Stimulated activated effector memory CD8-positive, alpha-beta T cell treated with anti-CD3 and anti-CD28 coated beads, Interleukin-12 subunit alpha, Interleukin-12 subunit beta, amount 100 ng/mL, for 72 hours (primary cell): ENCODE measurements at regions not wholly inside any gene's neighbourhood (a gene's known extent, or its start where the extent isn't known, plus 50 kb on each side); places are given as distances from the start of the nearest gene placed in this dataset.
"Not testable (repeated sequence)": the region's sequence is repeated elsewhere in the genome, so short reads cannot be mapped to it uniquely, and the experiment has no call there.

Source experiments
- ATAC-seq: fragments of 150-1000 bp; cut with Tn5 transposase; 2 replicates; pipeline ENCODE4 v1.10.0; 2021
- DNase-seq, 2 donors: peaks; one replicate each; pipeline ENCODE4 v3.0.0; 2021 to 2022; ENCODE audit warnings: low spot score in 2 of 2
- H3K27ac Mint-ChIP-seq: one replicate; pipeline ENCODE4 v1.8.0; 2022; ENCODE audit warnings: mild to moderate bottlenecking, mixed read lengths
- H3K36me3 Mint-ChIP-seq: one replicate; pipeline ENCODE4 v1.8.0; 2022; ENCODE audit warnings: mild to moderate bottlenecking, mixed read lengths
- H3K4me1 Mint-ChIP-seq: one replicate; pipeline ENCODE4 v1.8.0; 2022; ENCODE audit warnings: mixed read lengths
- H3K4me3 Mint-ChIP-seq: one replicate; pipeline ENCODE4 v1.8.0; 2022; ENCODE audit warnings: mild to moderate bottlenecking, mixed read lengths
- H3K9me3 Mint-ChIP-seq: one replicate; pipeline ENCODE4 v1.8.0; 2022; ENCODE audit warnings: mixed read lengths

- Mint-ChIP-seq H3K4me3 (no peak overlapping the region), H3K27ac (no peak overlapping the region), H3K4me1 (no peaks in the 10 kb centered on the region), H3K9me3 (no peaks in the 10 kb centered on the region), H3K36me3 (no peaks in the 10 kb centered on the region)
- DNase-seq (no peak), ATAC-seq (no peak)
These were observed 239.0 kb downstream of the BUB3 start for GRCh38 chr10:123393170-123393569.

DNA sequence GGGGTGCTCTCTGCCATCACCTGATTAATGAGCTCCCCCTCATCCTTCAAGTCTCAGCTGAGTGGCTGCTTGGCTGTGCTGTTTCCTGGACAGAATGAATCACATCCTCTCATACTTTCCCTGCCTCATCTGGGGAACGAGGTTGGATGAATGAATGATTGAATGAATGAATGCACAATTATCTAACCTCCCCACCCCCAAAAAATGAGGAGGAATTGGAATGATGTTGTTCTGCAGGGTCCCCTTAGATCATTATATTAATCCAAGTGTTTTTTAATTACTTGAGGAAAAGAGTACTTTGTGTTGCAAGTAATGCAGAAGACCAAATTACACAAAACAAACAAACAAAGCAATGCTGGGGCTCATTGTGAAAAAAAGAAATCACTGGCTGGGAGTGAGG lies 240.2 kb downstream of the BUB3 start:
- DNase-seq (no peak), ATAC-seq (no peak)
- Mint-ChIP-seq H3K9me3 (no peaks in the 10 kb centered on the region), H3K4me3 (no peak overlapping the region), H3K36me3 (no peaks in the 10 kb centered on the region), H3K4me1 (peaks cover under 1% of the 10 kb centered on the region), H3K27ac (no peak overlapping the region)

DNA sequence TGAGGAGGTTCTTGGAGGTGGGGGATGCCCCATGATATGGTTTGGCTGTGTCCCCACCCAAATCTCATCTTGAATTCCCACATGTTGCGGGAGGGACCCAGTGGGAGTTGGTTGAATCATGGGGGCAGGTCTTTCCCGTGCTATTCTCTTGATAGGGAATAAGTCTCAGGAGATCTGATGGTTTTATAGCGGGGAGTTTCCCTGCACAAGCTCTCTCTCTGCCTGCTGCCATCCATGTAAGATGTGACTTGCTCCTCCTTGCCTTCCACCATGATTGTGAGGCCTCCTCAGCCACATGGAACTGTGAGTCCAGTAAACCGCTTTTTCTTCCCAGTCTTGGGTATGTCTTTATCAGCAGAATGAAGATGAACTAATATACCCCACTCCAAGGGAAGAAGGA lies 241.0 kb downstream of the BUB3 start:
- ATAC-seq, DNase-seq, H3K36me3 Mint-ChIP-seq, H3K9me3 Mint-ChIP-seq, H3K4me3 Mint-ChIP-seq, H3K4me1 Mint-ChIP-seq, H3K27ac Mint-ChIP-seq: not testable (repeated sequence)

GRCh38 chr10:123395906-123396305 lies 241.7 kb downstream of the BUB3 start:
- peaks cover 11% of the 10 kb centered on the region for H3K4me1 Mint-ChIP-seq
- H3K9me3 Mint-ChIP-seq: no peaks in the 10 kb centered on the region
- no peak overlapping the region for H3K27ac Mint-ChIP-seq
- no peak for ATAC-seq
- H3K36me3 Mint-ChIP-seq: no peaks in the 10 kb centered on the region
- H3K4me3 Mint-ChIP-seq: no peak overlapping the region
- DNase-seq: no peak

DNA sequence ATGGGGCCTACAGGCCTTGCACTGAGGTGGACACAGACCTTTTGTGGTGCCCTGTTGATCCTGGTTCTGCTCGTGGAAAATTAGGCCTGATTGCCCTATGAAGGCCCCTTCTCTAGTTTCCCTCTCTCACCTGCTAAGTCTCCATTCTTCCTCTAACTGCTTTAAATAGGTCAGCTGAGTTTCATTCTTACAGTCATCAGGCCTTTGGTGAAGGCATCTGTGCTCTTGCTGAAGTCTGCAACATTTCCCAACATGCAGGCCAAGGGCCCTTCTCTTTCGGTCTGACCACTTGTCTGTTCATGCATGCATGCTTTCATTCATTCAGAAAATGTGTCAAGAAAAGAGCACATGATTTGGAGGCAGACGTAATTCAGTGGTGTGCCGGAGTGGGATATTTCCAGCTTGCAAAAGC lies 244.0 kb downstream of the BUB3 start:
- DNase-seq: no peak
- ATAC-seq: peak; percentile 49
- H3K9me3 Mint-ChIP-seq: no peaks in the 10 kb centered on the region
- no peak overlapping the region for H3K4me3 Mint-ChIP-seq
- H3K4me1 Mint-ChIP-seq: peaks cover 11% of the 10 kb centered on the region
- H3K27ac Mint-ChIP-seq: no peak overlapping the region
- H3K36me3 Mint-ChIP-seq: no peaks in the 10 kb centered on the region

DNA sequence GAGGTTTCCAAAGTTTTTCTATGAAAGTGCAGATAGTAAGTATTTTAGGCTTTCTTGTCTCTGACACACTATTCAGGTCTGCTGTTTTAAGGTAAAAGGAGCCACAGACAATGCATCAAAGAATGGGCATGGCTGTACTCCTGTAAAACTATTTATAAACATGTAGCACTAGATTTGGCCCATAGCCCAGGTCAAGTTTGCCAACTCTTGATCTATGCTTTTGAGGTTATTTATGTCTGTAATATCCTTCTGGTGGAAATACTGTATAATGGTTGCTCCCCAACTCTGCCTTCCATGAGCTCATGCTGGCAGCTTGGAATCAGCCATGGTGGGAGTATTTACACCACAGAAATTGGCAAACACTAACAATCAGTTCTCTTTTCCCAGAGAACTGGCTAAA lies 244.6 kb downstream of the BUB3 start:
- no peak for DNase-seq
- Mint-ChIP-seq H3K27ac (no peak overlapping the region), H3K9me3 (no peaks in the 10 kb centered on the region), H3K4me1 (peaks cover 11% of the 10 kb centered on the region), H3K36me3 (no peaks in the 10 kb centered on the region), H3K4me3 (no peak overlapping the region)
- no peak for ATAC-seq

DNA sequence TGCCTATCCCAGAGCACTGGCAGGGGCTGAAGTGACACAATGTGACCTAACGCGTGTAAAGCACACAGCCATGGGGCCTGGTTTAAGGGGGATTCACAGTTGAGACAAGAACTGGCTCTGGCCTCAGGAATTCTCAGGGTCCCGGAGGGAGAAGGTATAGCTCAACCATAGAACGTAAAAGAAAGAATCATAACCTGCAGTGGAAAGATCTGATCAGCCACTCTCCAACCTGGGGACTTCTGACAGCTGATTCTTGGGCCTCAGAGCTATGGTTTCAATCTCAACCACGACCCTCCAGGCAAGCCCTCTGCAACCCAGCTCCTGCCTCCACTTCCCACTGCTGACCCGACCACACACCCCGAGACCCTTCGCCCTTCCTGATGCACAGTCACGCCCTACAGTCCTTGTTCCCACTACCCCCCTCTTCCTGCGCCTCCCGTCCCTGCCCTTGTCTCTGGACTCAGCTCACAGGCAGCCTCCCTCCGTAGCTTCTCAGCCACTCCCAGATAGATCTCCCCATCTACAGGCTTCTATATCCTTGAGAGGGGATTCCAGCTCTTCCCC lies 245.2 kb downstream of the BUB3 start:
- Mint-ChIP-seq H3K4me1 (peaks cover 11% of the 10 kb centered on the region), H3K9me3 (peaks cover 2% of the 10 kb centered on the region), H3K27ac (no peak overlapping the region), H3K4me3 (no peak overlapping the region), H3K36me3 (no peaks in the 10 kb centered on the region)
- ATAC-seq (no peak), DNase-seq (no peak)

DNA sequence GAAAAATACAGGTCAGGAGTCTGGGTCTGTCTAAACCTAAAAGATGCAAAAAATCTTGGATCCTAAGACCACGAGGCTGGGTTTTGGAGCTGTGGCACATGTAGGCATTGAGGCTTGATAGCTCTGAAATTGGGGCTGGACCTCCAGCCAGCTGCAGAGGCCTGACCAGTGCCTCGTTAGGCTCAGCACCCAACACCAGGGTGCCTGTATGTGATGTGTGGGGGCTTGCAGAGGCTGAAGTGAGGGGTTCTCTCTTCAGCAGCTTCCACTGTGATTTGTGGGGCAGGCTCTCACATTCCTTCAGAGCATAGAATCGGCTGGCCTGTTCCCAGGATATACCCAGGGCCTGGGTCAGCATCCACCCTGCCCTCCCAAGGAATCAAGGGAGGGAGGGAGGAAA lies 247.8 kb downstream of the BUB3 start:
- Mint-ChIP-seq H3K36me3 (no peaks in the 10 kb centered on the region), H3K4me1 (peaks cover 11% of the 10 kb centered on the region), H3K27ac (no peak overlapping the region), H3K4me3 (no peak overlapping the region), H3K9me3 (peaks cover 8% of the 10 kb centered on the region)
- no peak for ATAC-seq
- DNase-seq: no peak

DNA sequence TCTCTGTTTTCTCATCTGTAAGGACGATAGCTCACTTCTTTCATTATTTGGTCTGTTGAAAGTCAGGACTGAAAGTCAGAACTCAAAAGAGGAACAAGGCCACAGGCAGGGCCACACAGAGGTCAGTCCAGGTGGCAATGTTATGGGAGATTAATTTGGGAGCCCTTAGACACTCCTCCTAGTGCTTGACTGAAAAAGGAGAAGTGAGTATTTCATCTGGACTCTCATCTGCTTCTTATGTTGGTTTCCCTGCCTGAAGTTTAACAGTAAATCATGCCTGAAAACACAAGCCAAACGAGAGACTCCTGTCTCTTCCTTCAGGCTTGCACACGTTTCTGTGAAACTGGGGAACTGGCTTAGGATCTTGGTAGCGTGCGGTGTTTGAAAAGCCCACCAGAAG lies 248.5 kb downstream of the BUB3 start:
- Mint-ChIP-seq H3K36me3 (no peaks in the 10 kb centered on the region), H3K4me1 (peaks cover 11% of the 10 kb centered on the region), H3K4me3 (no peak overlapping the region), H3K27ac (no peak overlapping the region), H3K9me3 (peaks cover 8% of the 10 kb centered on the region)
- DNase-seq: no peak
- no peak for ATAC-seq

- H3K4me3 Mint-ChIP-seq: no peak overlapping the region
- peaks cover 8% of the 10 kb centered on the region for H3K9me3 Mint-ChIP-seq
- ATAC-seq (no peak), DNase-seq (no peak)
- no peaks in the 10 kb centered on the region for H3K36me3 Mint-ChIP-seq
- peaks cover 11% of the 10 kb centered on the region for H3K4me1 Mint-ChIP-seq
- no peak overlapping the region for H3K27ac Mint-ChIP-seq
These were observed 250.2 kb downstream of the BUB3 start for GRCh38 chr10:123404357-123404756.

DNA sequence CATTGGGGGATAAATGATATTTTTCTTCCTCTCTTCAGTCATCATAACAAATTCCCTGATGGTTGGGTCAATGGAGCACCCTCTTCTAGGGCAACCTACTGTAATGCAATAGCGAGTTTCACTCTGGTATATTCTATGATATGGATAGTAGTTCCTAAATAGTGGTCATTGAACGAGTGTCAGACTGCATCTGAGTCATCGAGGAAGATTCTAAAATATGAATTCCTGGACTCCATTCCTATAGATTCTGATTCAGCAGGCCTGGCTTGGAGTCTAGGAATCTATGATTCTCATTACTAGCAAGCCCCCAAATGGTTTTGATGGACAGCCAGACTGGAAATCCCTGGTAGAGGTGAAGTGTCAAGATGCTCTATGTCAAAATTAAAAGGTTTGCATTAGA lies 254.5 kb downstream of the BUB3 start:
- no peaks in the 10 kb centered on the region for H3K4me1 Mint-ChIP-seq
- H3K27ac Mint-ChIP-seq: no peak overlapping the region
- H3K4me3 Mint-ChIP-seq: no peak overlapping the region
- no peak for DNase-seq
- ATAC-seq: no peak
- peaks cover 8% of the 10 kb centered on the region for H3K9me3 Mint-ChIP-seq
- H3K36me3 Mint-ChIP-seq: no peaks in the 10 kb centered on the region

GRCh38 chr10:123409426-123409825 lies 255.2 kb downstream of the BUB3 start:
- ATAC-seq (no peak), DNase-seq (no peak)
- Mint-ChIP-seq H3K36me3 (no peaks in the 10 kb centered on the region), H3K4me3 (no peak overlapping the region), H3K4me1 (no peaks in the 10 kb centered on the region), H3K9me3 (peaks cover 5% of the 10 kb centered on the region), H3K27ac (no peak overlapping the region)

DNA sequence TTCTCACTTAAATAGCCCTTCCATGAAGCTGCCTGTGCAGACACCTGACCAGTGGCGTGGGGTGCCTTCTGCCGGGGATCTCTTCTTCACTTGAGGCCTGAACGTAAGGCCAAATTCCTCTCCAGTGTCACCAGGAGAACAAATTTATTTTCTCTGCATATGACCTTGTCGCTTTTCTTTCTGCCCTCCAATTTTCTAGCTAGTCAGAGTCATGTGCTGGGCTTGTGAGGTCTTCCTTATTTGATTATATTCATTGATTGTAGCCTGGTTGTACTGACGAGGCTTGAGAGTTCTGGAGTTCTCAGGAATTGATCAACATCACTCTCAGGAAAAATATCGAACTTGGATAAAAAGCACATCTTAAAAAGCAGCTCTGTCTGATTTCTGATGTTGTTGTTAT lies 255.7 kb downstream of the BUB3 start:
- ATAC-seq (no peak), DNase-seq (no peak)
- Mint-ChIP-seq H3K36me3 (no peaks in the 10 kb centered on the region), H3K9me3 (peaks cover under 1% of the 10 kb centered on the region), H3K4me1 (no peaks in the 10 kb centered on the region), H3K27ac (no peak overlapping the region), H3K4me3 (no peak overlapping the region)

DNA sequence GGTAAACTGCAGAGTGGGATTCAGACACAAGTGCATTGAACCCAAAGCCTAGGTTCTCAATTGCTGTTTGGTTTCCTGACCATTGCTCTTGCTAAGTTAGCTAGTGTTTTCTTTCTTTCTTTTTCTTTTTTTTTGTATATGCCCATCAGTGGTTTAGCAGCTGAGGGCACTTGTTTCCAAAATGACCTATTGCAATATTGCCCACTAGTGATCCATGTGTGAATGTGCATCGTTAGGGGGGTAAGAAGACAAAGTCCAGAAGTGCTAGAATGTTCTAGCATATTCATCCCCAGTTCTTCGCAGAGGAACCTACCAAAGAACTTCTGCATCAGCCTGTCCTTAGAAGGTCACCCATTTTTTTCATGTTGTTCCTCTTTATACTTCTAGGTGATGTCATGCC lies 252.8 kb upstream of the GPR26 start:
- Mint-ChIP-seq H3K4me1 (no peaks in the 10 kb centered on the region), H3K36me3 (no peaks in the 10 kb centered on the region), H3K9me3 (no peaks in the 10 kb centered on the region), H3K4me3 (no peak overlapping the region), H3K27ac (no peak overlapping the region)
- DNase-seq (no peak), ATAC-seq (no peak)

DNA sequence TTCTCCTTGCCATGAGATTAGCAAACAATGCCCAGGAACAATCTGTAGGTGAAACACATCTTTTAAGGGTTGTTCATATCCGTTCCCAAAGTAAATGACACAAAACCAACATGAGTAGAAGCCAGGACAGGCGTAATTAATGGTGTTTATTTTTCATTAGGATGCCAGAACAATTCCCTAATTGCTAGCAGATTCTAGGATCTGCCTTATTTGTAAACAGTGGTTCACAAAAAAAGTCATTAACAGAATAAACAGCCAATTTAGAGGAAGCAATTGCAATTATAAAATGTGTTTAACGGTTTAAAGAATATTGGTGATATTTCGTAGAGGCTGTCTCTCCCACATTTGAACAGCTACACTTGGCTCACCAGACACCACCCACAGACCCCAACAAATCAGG lies 250.6 kb upstream of the GPR26 start:
- Mint-ChIP-seq H3K36me3 (no peaks in the 10 kb centered on the region), H3K4me1 (no peaks in the 10 kb centered on the region), H3K27ac (no peak overlapping the region), H3K4me3 (no peak overlapping the region), H3K9me3 (no peaks in the 10 kb centered on the region)
- DNase-seq (no peak), ATAC-seq (no peak)

DNA sequence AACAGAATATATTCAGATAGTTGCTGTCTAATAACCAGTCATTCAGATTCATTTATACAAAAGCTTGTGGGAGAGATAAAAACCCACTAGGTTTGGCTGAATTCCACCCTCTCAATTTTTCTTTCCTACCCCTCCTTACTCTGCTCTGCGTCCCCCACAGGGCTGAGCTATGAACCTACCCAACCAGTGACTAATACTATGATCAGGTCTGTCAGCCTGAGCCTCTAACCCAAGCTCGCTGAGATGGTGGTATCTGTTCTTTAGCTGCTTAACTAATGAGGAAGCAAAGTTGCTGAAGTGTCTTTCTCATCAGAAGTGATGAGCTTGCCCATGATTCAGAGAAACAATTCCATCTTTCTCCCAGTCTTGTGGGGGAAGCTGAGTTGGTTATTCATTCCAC lies 248.7 kb upstream of the GPR26 start:
- Mint-ChIP-seq H3K36me3 (no peaks in the 10 kb centered on the region), H3K4me3 (no peak overlapping the region), H3K4me1 (no peaks in the 10 kb centered on the region), H3K9me3 (no peaks in the 10 kb centered on the region), H3K27ac (no peak overlapping the region)
- DNase-seq (no peak), ATAC-seq (no peak)

GRCh38 chr10:123421461-123421860 lies 244.7 kb upstream of the GPR26 start:
- ATAC-seq (no peak), DNase-seq (no peak)
- H3K9me3 Mint-ChIP-seq: no peaks in the 10 kb centered on the region
- H3K4me3 Mint-ChIP-seq: no peak overlapping the region
- H3K4me1 Mint-ChIP-seq: no peaks in the 10 kb centered on the region
- H3K36me3 Mint-ChIP-seq: no peaks in the 10 kb centered on the region
- no peak overlapping the region for H3K27ac Mint-ChIP-seq
